HG03045 (cell line): ENCODE measurements at regions not wholly inside any gene's neighbourhood (a gene's known extent, or its start where the extent isn't known, plus 50 kb on each side); places are given as distances from the start of the nearest gene placed in this dataset.

Experiments
- ATAC-seq: cut with Tn5 transposase; IDR thresholded peaks from one replicate; pipeline ENCODE4 v1.9.1; 2021; ENCODE audit warnings: mild to moderate bottlenecking, moderate library complexity; ENCODE audit not compliant: unreplicated experiment

DNA sequence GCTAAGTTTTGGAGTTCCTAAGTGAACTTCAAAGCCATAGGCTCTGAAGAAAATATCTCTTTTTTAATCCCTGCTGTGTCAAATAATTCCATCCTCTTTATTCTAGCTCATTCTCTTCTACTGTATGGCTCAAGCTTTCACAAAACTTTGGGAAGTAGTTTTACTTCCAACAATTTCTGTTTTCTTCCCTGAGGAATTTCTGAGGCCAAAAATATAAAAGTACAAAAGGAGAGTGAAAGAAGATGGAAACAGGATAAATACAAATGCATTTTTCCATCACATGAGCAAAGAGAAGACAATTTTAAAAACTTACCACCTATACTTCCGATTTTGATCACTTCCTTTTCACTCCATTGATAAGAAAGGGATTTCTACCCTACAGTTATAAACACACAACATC is 585.7 kb upstream of the DAB2 start:
- no peak for ATAC-seq

DNA sequence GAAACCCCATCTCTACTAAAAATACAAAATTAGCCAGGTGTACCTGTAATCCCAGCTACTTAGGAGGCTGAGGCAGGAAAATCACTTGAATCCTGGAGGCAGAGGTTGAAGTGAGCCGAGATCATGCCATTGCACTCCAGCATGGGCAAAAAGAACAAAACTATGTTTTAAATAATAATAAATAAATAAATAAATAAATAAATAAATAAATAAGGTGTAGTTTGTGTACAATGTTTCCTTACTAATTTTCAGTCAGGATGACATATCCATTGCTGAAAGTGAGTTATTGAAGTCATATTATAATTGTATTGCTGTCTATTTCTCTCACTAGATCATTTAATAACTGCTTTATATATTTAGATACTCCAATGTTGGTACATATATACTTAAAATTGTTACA is 581.5 kb upstream of the DAB2 start:
- no peak for ATAC-seq

DNA sequence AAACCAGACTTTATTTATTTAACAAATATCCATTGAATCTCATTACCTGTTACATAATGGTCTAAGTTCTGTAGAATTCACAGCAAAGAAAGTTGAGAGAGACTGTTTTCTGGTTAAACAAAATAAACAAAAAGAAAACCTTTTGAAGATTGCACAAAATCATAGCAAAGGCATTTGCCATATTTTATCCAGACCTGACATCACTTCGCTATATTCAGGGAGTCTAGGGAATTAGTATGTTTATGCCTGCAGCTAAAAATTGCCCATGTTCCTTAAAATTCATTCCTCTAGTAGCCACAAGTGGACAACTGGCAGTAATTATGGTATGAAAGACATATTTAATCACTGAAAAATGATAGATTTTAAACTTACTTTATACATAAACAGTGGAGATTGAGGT is 577.0 kb upstream of the DAB2 start:
- no peak for ATAC-seq

DNA sequence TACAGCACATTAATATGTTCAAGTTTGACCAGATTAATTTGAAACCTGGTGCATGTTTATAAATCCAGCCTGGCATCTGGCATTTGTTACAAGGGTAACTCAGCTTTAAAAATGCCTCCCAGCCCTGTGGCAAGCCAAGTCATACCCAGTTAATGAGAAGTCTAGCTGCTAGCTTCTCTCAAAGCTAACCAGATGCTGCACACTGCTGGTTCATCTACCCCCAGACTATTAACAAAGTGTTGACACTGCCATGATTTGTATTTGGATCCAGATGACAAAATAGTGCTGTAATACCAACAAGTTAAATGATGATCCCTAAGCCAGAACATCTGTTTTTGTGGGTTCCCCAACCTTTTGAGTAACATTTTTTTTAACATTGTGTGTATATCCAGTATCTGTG is 573.7 kb upstream of the DAB2 start:
- ATAC-seq, result no peak

DNA sequence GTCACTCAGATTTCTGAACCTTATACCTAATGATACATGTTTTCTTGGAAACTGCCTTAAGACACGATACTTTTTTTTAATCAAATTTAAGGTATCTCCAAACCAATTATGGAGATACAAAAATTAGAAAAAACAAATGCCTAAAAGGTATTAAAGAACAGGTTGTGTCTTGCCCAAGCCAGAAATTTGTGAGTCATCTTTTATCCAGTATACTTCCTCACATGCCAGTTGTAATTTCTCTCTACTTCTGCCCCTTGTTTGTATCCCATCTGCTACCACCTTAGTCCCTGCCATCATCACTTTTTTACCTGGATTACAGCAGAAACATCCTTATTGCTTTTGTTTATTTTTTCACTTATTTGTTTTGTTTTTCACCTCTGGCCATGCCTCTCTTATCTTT is 571.2 kb upstream of the DAB2 start:
- ATAC-seq, result no peak

DNA sequence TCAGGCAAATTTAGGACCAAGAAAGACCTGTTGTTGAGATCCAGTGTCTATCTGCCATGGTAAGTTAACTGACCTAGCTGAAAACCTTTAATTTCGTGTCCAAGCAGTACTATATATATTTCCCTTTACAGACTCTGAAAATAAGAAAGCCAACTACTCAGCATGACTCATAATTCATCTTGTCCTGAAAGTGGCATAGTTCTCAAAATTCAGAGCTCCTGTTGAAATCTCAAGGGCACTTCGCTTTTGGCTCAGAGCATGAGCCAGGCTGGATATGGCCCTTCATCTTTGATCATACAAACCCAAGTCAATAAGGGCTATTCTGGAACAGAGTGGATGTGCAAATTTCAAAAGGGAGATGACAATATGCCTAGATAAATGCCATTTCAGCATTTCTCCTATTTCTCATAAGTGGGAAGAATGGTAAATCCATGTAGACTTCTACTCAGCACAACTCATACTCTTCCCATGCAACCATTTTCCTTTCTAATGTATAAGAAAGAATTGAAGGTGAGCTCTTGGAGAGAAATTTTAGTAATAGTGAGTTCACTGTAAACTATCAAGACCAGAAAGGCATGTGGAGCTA is 567.9 kb upstream of the DAB2 start:
- no peak for ATAC-seq

DNA sequence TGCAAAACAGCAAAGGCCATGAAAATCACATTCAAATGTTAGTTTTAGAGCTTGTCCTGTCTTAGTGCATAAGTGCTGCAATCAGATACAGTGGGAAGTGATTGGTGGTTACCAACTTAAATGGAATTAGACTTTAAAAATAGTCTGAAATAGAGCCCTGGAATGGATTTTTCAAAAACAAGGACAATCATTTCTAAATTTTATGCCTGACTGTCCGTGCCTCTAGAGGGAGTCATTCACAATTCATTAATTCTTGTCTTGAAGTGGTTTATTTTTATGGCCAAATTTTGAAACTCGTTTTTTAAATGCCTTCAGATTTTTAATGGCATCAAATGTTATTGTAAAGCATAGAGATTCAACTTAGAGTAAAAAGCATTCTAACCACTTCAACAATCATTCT is 561.8 kb upstream of the DAB2 start:
- ATAC-seq, result no peak

DNA sequence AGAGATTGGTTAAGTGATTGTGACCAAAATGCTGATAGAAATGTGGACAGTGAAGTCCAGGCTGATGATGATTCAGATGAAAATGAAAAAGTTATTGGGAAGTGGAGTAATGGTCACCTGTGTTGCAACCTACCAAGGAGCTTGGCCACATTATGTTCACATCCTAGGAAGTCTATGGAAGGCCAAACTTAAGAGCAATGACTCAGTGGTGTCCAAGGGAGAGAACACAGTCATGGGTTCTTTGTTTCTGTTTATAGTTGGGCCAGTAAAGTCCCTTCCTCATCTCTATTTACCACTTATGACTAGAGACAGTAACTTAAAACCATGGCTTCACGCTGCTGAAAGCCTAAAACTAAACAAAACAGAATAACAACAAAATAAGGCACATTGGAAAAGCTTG is 555.3 kb upstream of the DAB2 start:
- no peak for ATAC-seq

DNA sequence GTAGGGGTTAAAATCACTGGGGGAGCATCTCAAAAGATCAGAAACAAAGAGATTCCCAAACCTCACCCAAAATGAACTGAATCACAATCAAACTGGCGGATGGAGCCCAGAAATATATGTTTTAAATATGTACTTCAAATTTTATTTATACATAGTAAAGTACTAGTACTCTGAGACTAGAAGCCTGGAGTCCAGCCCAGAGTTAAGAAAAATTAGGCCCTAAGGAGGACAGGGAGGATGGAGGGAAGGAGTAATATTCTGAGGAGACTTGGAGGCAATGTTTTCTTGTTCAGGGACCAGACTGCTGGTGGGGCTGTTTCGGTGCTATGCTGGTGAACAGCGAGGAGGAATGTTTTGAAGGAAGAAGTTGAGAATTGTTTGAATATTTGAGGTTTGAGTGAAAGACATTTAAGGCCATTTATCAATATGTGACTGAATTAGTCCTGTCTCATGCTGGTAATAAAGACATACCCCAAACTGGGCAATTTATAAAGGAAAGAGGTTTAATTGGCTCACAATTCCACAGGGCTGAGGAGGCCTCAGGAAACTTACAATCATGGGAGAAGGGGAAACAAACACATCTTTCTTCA is 552.4 kb upstream of the DAB2 start:
- ATAC-seq, result no peak

DNA sequence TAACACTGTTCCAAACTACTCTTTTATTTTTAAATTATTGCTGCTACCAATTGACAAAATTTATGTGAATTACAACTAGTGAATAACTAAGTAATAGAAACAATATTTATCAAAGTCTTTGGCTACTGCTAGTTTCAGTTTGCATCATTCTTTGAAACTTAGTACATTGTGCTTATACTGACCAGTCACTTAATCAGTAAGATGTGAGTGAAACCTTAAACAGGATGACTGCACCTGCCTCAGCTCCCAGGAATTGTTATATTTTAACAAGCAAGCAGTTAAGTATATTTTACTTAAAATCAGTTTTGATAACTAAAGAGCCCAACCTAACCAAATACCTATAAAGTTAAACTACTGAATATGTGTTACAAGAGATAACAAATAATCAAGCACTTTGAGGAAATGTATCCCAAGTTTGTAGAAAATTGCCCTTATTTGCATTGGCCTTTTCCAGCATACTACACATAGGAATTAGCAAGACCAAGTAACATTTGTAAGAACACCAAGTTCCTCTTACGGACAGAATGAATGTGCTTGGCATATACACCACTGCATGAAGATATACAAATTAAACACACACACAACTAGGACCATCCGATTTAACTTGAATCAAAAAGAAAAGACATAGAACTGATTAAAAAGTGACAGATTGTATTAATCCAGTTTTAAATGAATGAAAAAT is 545.5 kb upstream of the DAB2 start:
- no peak for ATAC-seq

DNA sequence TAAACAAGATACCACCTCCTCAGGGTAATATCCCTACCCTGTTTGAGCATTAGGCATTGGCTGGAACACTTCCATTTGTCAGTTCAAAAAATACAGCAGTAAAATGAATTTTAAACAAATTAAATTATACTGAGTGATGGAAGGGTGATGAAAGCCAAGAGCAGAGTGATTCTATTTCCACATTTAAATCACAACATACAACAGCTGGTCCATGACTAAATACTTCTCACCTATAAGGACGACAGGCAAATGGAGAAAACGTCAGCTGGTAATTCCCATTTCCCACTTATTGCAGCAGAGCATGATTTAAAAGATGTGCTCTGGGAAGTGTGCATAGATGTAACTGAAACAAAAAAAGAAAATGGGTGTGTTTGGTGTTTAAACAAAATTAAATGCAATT is 543.6 kb upstream of the DAB2 start:
- ATAC-seq, result no peak

DNA sequence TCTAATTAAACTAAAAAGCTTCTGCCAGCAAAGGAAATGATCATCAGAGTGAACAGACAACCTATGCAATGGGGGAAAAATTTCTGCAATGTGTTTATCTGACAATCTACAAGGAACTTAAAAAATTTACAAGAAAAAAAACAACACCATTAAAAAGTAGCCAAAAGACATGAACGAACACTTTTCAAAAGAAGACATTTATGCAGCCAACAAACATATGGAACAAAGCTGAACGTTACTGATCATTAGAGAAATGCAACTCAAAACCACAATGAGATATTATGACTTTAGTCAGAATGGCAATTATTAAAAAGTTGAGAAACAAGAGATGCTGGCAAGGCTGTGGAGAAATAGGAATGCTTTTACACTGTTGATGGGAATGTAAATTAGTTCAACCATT is 530.4 kb upstream of the DAB2 start:
- ATAC-seq, result no peak

DNA sequence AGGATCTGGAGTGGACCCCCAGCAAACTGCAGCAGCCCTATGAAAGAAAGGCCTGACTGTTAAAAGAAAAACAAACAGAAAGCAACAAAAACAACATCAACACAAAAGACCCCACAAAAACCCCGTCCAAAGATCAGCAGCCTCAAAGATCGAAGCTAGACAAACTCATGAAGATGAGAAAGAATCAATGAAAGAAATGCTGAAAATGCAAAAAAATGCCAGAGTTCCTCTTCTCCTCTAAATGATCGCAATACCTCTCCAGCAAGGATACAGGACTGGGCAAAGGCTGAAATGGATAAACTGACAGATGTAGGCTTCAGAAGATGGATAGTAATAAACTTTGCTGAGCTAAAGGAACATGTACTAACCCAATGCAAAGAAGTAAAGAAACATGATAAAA is 526.3 kb upstream of the DAB2 start:
- no peak for ATAC-seq

DNA sequence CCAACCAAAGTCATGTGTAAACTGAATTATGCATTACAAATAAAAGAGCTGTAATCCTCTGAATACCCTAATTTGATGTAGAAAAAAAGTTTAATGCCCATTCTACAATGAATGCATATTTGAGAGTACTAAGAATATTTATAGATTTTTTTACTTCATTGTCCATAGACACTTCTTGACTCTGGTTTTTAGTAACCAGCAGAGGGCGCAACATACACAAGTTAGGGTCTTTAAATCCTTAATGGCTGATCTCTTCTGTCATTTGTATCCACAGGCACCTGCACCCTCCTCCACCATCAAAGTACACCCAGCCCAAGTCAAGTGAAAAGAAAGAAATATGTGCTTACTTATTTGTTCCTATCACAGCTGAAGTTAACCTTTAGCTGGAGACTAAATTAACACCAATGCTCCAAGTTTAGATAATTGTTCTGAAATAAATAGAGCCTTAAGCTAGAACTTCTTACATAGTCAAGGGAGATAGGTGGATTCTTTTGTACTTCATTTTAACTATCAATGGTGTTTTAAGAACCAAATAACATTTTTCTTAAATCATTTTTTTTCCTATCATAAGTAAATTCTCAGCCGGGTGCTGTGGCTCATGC is 524.2 kb upstream of the DAB2 start:
- peak; percentile 67 for ATAC-seq

DNA sequence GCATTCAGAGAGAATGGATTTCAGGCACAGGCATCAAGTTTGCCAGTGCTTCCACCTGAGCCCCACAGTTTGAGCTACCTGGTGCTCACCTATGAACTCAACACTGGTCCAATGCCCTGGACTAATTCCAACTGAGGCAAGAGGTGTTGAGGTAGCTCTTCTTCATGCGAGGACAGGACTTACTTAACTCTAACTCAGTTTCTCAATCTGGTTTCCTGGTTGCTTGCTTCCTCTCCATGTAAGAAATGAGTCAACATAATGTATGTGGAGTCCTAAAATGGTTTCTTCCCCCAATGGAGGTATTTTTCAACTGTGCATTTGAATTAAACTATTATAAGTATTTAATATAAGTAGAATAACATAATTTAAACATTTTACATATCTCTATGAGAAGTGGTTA is 523.6 kb upstream of the DAB2 start:
- ATAC-seq, result no peak

DNA sequence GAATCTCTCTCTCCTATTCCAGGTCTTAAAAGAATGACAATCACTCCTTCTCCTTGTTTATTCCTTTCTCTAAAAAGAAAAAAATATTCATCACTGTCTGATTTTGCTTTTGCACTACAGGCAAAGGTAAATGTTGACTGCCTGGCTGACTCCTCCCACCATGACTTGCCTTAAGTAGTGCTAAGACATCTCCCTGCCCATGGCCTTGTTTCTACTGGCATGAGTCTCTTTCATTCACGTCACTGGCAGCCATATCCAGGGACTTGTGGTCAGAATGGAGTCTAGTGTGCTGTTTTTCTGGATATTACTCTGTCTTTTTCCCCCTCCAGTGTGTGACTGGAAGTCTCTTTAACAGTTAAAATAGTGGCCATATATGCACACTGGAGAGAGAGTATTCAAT is 522.9 kb upstream of the DAB2 start:
- ATAC-seq, result no peak

DNA sequence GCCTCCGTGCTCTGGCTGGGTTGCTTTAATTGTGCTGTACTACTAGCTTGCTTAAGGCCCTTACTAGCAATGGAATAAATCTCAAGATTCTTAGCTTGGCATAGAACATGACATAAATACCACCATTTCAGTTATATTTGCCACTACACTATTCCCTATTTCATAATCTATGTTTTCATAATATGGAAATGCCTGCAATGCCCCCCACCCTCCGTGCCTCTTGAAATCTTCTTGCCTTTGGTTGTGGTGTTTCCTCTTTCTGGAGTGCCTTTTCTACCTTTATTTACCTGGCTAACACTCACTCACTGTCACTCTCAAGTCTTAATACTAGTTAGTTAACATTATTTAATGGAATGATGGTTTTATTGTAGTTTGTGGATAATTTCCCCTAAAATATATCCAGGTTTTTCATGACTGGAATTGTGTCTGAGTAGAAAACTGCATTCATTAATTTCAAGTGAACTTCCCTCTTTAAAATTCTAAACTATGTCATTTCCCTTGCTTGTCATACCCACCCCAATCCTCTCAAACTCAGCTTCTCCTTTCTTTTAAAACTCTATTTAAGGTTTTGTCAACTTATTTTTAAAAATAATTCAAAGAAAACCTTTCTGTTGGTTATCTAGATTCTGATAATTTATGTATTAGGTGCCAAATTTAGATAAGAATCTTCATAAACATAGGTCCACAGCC is 521.7 kb upstream of the DAB2 start:
- no peak for ATAC-seq

DNA sequence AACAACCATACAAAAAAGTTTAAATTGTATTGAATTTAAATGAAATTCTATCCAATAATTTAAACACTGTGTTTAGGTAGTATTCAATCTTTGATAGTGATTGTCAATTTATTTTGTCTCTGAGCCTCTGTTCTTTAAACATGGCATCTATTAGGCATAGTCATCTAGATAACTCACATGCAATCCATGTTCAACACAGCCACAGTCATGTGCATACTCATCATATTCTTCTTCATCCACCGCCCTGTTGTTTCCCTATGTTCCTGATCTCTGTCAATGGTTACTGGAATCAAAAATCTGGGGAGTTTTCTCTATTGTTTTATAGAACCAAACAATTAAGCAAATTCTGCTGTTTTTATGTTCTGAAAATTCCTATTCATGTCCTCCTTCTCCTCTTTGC is 521.1 kb upstream of the DAB2 start:
- ATAC-seq, result no peak

DNA sequence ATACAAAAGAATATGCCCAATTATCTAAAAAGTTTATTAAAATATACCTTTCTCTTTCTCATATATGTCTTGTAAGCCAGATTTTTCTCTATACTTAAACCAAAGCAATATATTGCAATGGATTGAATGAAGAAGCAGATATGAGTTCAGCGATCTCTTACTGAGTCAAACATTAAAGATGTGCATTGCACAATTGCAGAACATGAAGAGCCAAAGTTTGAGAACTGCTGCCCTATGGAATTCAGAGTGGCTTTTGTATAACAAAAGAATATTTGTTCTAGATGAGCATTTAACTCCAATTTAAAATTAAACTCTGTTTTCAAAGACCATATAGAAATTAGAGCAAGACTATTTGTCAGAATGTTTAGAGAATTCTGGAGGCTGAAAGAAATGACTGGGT is 519.0 kb upstream of the DAB2 start:
- no peak for ATAC-seq

DNA sequence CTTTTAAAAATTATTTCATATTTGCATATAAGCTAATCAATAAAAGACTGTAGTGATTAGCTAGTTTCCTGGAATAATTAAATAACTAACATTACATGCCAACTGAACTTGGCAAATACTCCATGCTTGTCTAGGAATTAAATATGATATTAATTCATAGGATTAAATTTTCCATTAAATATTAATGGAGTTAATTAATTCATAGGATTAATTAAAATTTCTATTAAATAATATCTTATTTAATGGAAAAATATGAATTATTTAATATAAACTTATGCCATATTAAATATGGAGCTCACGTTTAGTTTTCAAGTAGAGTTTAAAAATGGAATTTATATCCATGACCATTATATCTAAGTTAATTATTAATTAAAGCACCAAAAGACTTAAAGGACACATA is 517.8 kb upstream of the DAB2 start:
- no peak for ATAC-seq

DNA sequence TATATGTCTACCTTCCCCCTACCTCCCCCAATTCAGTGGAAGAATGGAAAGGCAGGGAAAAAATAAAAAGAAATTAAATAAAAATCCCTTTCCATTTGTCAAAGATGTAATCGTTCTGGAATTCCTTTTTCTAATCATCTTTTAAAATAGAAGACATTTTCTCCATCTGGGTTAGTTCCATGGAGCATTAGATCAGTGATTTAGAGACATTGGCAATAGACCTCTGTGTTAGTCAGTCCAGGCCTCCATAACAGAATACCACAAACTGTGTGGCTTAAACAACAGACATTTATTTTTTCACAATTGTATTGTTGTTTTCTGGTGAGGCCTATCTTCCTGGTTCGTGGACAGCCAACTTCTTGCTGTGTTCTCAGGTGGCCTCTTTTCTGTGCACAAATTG is 516.6 kb upstream of the DAB2 start:
- no peak for ATAC-seq

DNA sequence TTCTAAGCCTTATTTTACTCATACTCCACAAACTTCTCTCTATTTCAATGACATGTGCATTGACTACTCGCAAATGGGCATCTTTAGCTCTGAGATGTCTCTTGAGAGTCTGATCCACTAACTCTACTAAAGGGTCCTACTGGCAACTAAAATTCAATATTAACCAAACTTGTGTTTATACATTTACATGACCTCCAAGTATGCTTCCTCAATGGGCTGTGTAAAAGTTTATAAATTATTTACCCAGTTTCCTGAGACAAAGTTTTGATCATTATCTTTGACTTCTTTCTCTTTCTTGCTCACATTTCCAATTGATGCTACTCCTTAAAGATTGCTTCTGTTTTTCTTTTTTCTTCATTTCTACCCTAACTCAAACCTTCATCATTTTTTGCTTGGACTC is 510.1 kb upstream of the DAB2 start:
- ATAC-seq, result no peak
